Stomach (tissue), 8 donors: ENCODE measurements at regions not wholly inside any gene's neighbourhood (a gene's known extent, or its start where the extent isn't known, plus 50 kb on each side); places are given as distances from the start of the nearest gene placed in this dataset.

ENCODE experiments used
- DNase-seq, 2 donors: peaks; one replicate each; pipeline versions ENCODE4 v3.0.0 to v3.0.0-alpha.2; 2013 to 2019
- H3K27ac ChIP-seq, 5 donors: fragments of 200-600 bp in 4 of 5; sonication (generic) in 4 of 5; one replicate each; pipeline ENCODE4 v1.5.1; 2013 to 2019; ENCODE audit warnings: mild to moderate bottlenecking in 1 of 5, moderate library complexity in 1 of 5
- H3K27me3 ChIP-seq, 3 donors: fragments of 200-600 bp; sonication (generic); one replicate each; pipeline ENCODE4 v1.5.1; 2017 to 2019; ENCODE audit warnings: mixed run types in 1 of 3
- H3K36me3 ChIP-seq, 4 donors: fragments of 200-600 bp; sonication (generic); 1 replicate in 3 of 4; 2 replicates in 1 of 4; pipeline ENCODE4 v1.5.1; 2016 to 2019
- H3K4me1 ChIP-seq, 4 donors: fragments of 200-600 bp; sonication (generic); one replicate each; pipeline ENCODE4 v1.5.1; 2016 to 2019
- H3K4me3 ChIP-seq, 4 donors: fragments of 200-600 bp; sonication (generic) in 3 of 4; one replicate each; pipeline ENCODE4 v1.5.1; 2016 to 2019; ENCODE audit warnings: mild to moderate bottlenecking in 1 of 4
- H3K9me3 ChIP-seq, 4 donors: fragments of 200-600 bp; sonication (generic); one replicate each; pipeline ENCODE4 v1.5.1; 2016 to 2019
- CTCF ChIP-seq, 7 experiments: fragments of 450-650 bp in 4 of 7; fragments of 200-600 bp in 3 of 7; sonication (generic) in 3 of 7; IDR thresholded peaks; one replicate each; pipeline ENCODE4 v1.5.1; 2016 to 2019; ENCODE audit warnings: antibody characterized with exemption in 7 of 7, control low read depth in 2 of 7, mild to moderate bottlenecking in 1 of 7
- EP300 ChIP-seq: sonication (generic); formaldehyde crosslinking; IDR thresholded peaks from one replicate; pipeline ENCODE4 v1.6.1; 2017; ENCODE audit warnings: antibody characterized with exemption
- POLR2A ChIP-seq, 4 donors: fragments of 450-650 bp; IDR thresholded peaks; one replicate each; pipeline ENCODE4 v1.6.1; 2016; ENCODE audit warnings: antibody characterized with exemption in 4 of 4, control low read depth in 2 of 4, mild to moderate bottlenecking in 1 of 4, moderate library complexity in 1 of 4
- POLR2AphosphoS5 ChIP-seq, 3 donors: sonication (generic); formaldehyde crosslinking; IDR thresholded peaks; one replicate each; pipeline ENCODE4 v1.6.1; 2016; ENCODE audit warnings: antibody characterized with exemption in 3 of 3
- WGBS, 5 donors: extraction: QIAGEN DNeasy Blood & Tissue Kit in 3 of 5; methylation state at CpG; one replicate each; pipeline versions ENCODE4 v1.1.5 to v1.1.7; 2013 to 2018; 5-methylcytosine and 5-hydroxymethylcytosine counted together
- intact Hi-C: fragments of 100-400 bp; cut with DNase I; formaldehyde crosslinking; loops from one replicate; pipeline ENCODE4 v1.15.1; 2023; ENCODE audit warnings: low total_unique reads
- donor health status: healthy with polysubstance abuse.
- donor health status: Bipolar disorder and iron deficiency.
- donor health status: healthy.

GRCh38 chr13:43996221-43996620 lies 116.5 kb downstream of the LACC1 start:
- Histone ChIP-seq H3K27me3 (no peaks in the 10 kb centered on the region), H3K4me3 (no peak overlapping the region), H3K4me1 (no peaks in the 10 kb centered on the region), H3K36me3 (no peaks in the 10 kb centered on the region), H3K9me3 (peaks cover 8 to 16% (median 12%) of the 10 kb centered on the region in 4 donors), H3K27ac (no peak overlapping the region)
- intact Hi-C loops = no loop called here
- no peak for DNase-seq
- no peak for TF ChIP-seq EP300
- no peak for TF ChIP-seq CTCF (IDR thresholded peaks at IDR 0.05)
- TF ChIP-seq POLR2AphosphoS5 (IDR thresholded peaks at IDR 0.05) = no peak
- no peak for TF ChIP-seq POLR2A (IDR thresholded peaks at IDR 0.05)
- 84 to 95% (median 87%) methylated on average over 1 of the region's 1 CpG for WGBS, 5 donors

GRCh38 chr13:44003481-44003880 lies 123.8 kb downstream of the LACC1 start:
- intact Hi-C loops = no loop called here
- WGBS, 5 donors = 76 to 87% (median 82%) methylated on average over 2 of the region's 2 CpGs
- no peak overlapping the region for H3K4me3 ChIP-seq
- TF ChIP-seq POLR2AphosphoS5 (IDR thresholded peaks at IDR 0.05) = no peak
- peaks cover 0 to 9% (median 4%) of the 10 kb centered on the region in 4 donors for H3K9me3 ChIP-seq
- H3K27ac ChIP-seq = no peak overlapping the region
- H3K36me3 ChIP-seq = no peaks in the 10 kb centered on the region
- no peak for DNase-seq
- no peaks in the 10 kb centered on the region for H3K27me3 ChIP-seq
- peaks cover 0 to 8% (median 0%) of the 10 kb centered on the region in 4 donors for H3K4me1 ChIP-seq

- Histone ChIP-seq H3K36me3 (no peaks in the 10 kb centered on the region), H3K27ac (no peak overlapping the region), H3K9me3 (peaks cover 0 to 9% (median 4%) of the 10 kb centered on the region in 4 donors), H3K4me3 (no peak overlapping the region), H3K27me3 (no peaks in the 10 kb centered on the region), H3K4me1 (peaks cover 0 to 8% (median 0%) of the 10 kb centered on the region in 4 donors)
- intact Hi-C loops = no loop called here
- no peak for DNase-seq
- TF ChIP-seq EP300 (no peak), POLR2A (IDR thresholded peaks at IDR 0.05) (no peak), CTCF (IDR thresholded peaks at IDR 0.05) (no peak), POLR2AphosphoS5 (IDR thresholded peaks at IDR 0.05) (no peak)
- 65 to 83% (median 79%) methylated on average over 3 of the region's 3 CpGs for WGBS, 5 donors
Measured at GRCh38 chr13:44004878-44005277, 125.2 kb downstream of the LACC1 start.

- H3K36me3 ChIP-seq = no peaks in the 10 kb centered on the region
- no peak overlapping the region for H3K4me3 ChIP-seq
- peaks cover 0 to 8% (median 0%) of the 10 kb centered on the region in 4 donors for H3K4me1 ChIP-seq
- TF ChIP-seq POLR2A (IDR thresholded peaks at IDR 0.05) (no peak), POLR2AphosphoS5 (IDR thresholded peaks at IDR 0.05) (no peak), EP300 (no peak), CTCF (IDR thresholded peaks at IDR 0.05) (no peak)
- WGBS, 5 donors = 73 to 98% (median 94%) methylated on average over 1 of the region's 1 CpG
- no peak for DNase-seq
- intact Hi-C loops = no loop called here
- no peak overlapping the region for H3K27ac ChIP-seq
- H3K27me3 ChIP-seq = no peaks in the 10 kb centered on the region
- H3K9me3 ChIP-seq = peaks cover 0 to 9% (median 4%) of the 10 kb centered on the region in 4 donors
Measured at GRCh38 chr13:44007451-44007850, 127.7 kb downstream of the LACC1 start.

GRCh38 chr13:44011036-44011435 lies 131.3 kb downstream of the LACC1 start:
- no peak for DNase-seq
- H3K4me3 ChIP-seq = no peak overlapping the region
- H3K9me3 ChIP-seq = peaks cover 0 to 9% (median 4%) of the 10 kb centered on the region in 4 donors
- no peak overlapping the region for H3K27ac ChIP-seq
- WGBS, 5 donors = 93 to 98% (median 97%) methylated on average over 2 of the region's 2 CpGs
- intact Hi-C loops = no loop called here
- no peaks in the 10 kb centered on the region for H3K36me3 ChIP-seq
- peaks cover 0 to 26% (median 6%) of the 10 kb centered on the region in 4 donors for H3K4me1 ChIP-seq
- no peak for TF ChIP-seq POLR2AphosphoS5 (IDR thresholded peaks at IDR 0.05)
- TF ChIP-seq EP300 = no peak
- TF ChIP-seq POLR2A (IDR thresholded peaks at IDR 0.05) = no peak
- TF ChIP-seq CTCF (IDR thresholded peaks at IDR 0.05) = no peak
- H3K27me3 ChIP-seq = no peaks in the 10 kb centered on the region
